ENCODE measurements at regions not wholly inside any gene's neighbourhood (a gene's known extent, or its start where the extent isn't known, plus 50 kb on each side); places are given as distances from the start of the nearest gene placed in this dataset.

GRCh38 chr2:10977003-10977402 lies 65.3 kb downstream of the KCNF1 start:
- H3K9me3 ChIP-seq = no peaks in the 10 kb centered on the region
- 45% methylated on average over 9 of the region's 9 CpGs for WGBS
- H3K4me1 ChIP-seq = no peaks in the 10 kb centered on the region

GRCh38 chr2:10977621-10978020 lies 65.9 kb downstream of the KCNF1 start:
- Histone ChIP-seq H3K27ac (no peak overlapping the region), H3K4me3 (no peak overlapping the region), H3K9me3 (no peaks in the 10 kb centered on the region), H3K36me3 (no peaks in the 10 kb centered on the region), H3K27me3 (peaks cover 16% of the 10 kb centered on the region), H3K4me1 (no peaks in the 10 kb centered on the region)
- no peak for TF ChIP-seq CTCF (IDR thresholded peaks at IDR 0.05)
- TF ChIP-seq EP300 (IDR thresholded peaks at IDR 0.05) = no peak
- TF ChIP-seq POLR2A (IDR thresholded peaks at IDR 0.05) = no peak
- no peak for TF ChIP-seq POLR2AphosphoS5 (IDR thresholded peaks at IDR 0.05)
- DNase-seq (ENCODE audit: low spot score in 2 of 2) = no peak
- 56% methylated on average over 7 of the region's 7 CpGs for WGBS

More at GRCh38 chr2:10977003-10977402, 65.3 kb downstream of the KCNF1 start:
- DNase-seq (ENCODE audit: low spot score in 2 of 2) = peak in 1 of 2 donors; percentile 55
- TF ChIP-seq EP300 (IDR thresholded peaks at IDR 0.05) (no peak), CTCF (IDR thresholded peaks at IDR 0.05) (no peak), POLR2AphosphoS5 (IDR thresholded peaks at IDR 0.05) (no peak), POLR2A (IDR thresholded peaks at IDR 0.05) (no peak)
- no peak overlapping the region for H3K27ac ChIP-seq
- no peak overlapping the region for H3K4me3 ChIP-seq
- H3K36me3 ChIP-seq = no peaks in the 10 kb centered on the region
- H3K27me3 ChIP-seq = peaks cover 16% of the 10 kb centered on the region

GRCh38 chr2:10978090-10978670 lies 66.4 kb downstream of the KCNF1 start:
- no peak overlapping the region for H3K27ac ChIP-seq
- H3K9me3 ChIP-seq = no peaks in the 10 kb centered on the region
- no peaks in the 10 kb centered on the region for H3K36me3 ChIP-seq
- DNase-seq (ENCODE audit: low spot score in 2 of 2) = peak; percentile 27 to 44
- peaks cover 12% of the 10 kb centered on the region for H3K27me3 ChIP-seq
- 78% methylated on average over 22 of the region's 22 CpGs for WGBS
- TF ChIP-seq CTCF (IDR thresholded peaks at IDR 0.05) = no peak
- no peak for TF ChIP-seq POLR2AphosphoS5 (IDR thresholded peaks at IDR 0.05)
- TF ChIP-seq POLR2A (IDR thresholded peaks at IDR 0.05) = no peak
- TF ChIP-seq EP300 (IDR thresholded peaks at IDR 0.05) = no peak
- no peaks in the 10 kb centered on the region for H3K4me1 ChIP-seq
- no peak overlapping the region for H3K4me3 ChIP-seq

GRCh38 chr2:10980071-10980470 lies 68.3 kb downstream of the KCNF1 start:
- peaks cover 4% of the 10 kb centered on the region for H3K4me1 ChIP-seq
- peaks cover 13% of the 10 kb centered on the region for H3K27me3 ChIP-seq
- WGBS = 73% methylated on average over 3 of the region's 3 CpGs
- H3K4me3 ChIP-seq = no peak overlapping the region
- no peaks in the 10 kb centered on the region for H3K9me3 ChIP-seq
- no peak for DNase-seq (ENCODE audit: low spot score in 2 of 2)
- TF ChIP-seq CTCF (IDR thresholded peaks at IDR 0.05) (no peak), POLR2AphosphoS5 (IDR thresholded peaks at IDR 0.05) (no peak), POLR2A (IDR thresholded peaks at IDR 0.05) (no peak), EP300 (IDR thresholded peaks at IDR 0.05) (no peak)
- H3K27ac ChIP-seq = no peak overlapping the region
- no peaks in the 10 kb centered on the region for H3K36me3 ChIP-seq

- peaks cover 13% of the 10 kb centered on the region for H3K27me3 ChIP-seq
- TF ChIP-seq EP300 (IDR thresholded peaks at IDR 0.05) = no peak
- TF ChIP-seq CTCF (IDR thresholded peaks at IDR 0.05) = no peak
- TF ChIP-seq POLR2A (IDR thresholded peaks at IDR 0.05) = no peak
- no peak for TF ChIP-seq POLR2AphosphoS5 (IDR thresholded peaks at IDR 0.05)
- peaks cover 7% of the 10 kb centered on the region for H3K4me1 ChIP-seq
- H3K36me3 ChIP-seq = no peaks in the 10 kb centered on the region
- H3K4me3 ChIP-seq = no peak overlapping the region
- 61% methylated on average over 7 of the region's 7 CpGs for WGBS
- no peak overlapping the region for H3K27ac ChIP-seq
- no peaks in the 10 kb centered on the region for H3K9me3 ChIP-seq
- peak; percentile 24 to 29 for DNase-seq (ENCODE audit: low spot score in 2 of 2)
Measured at GRCh38 chr2:10980886-10981425, 69.2 kb downstream of the KCNF1 start.
